GM12878 (cell line): ENCODE measurements at regions not wholly inside any gene's neighbourhood (a gene's known extent, or its start where the extent isn't known, plus 50 kb on each side); places are given as distances from the start of the nearest gene placed in this dataset.

Experiments used
- ATAC-seq: fragments of 200-7000 bp; cut with Tn5 transposase; 3 replicates; pipeline ENCODE4 v1.9.1; 2020; ENCODE audit warnings: mild to moderate bottlenecking, moderate library complexity
- BruUV-seq: library from RNA; stranded (reverse); fragments of 400-500 nt; replicated peaks from 2 replicates; lab custom pipeline; 2021; lab: Mats Ljungman, UMichigan
- CTCF ChIA-PET: fragments of 300-600 bp; sonication (Branson Sonifier 250); formaldehyde crosslinking; extraction: SDS; loops from one replicate; lab custom pipeline; 2021; ENCODE audit warnings: inconsistent platforms; lab: Yijun Ruan, JAX
- POLR2A ChIA-PET: fragments of 350-600 bp; formaldehyde crosslinking; extraction: SDS; loops from one replicate; lab custom pipeline; 2021; ENCODE audit warnings: inconsistent platforms; lab: Charles Lee
- RAD21 ChIA-PET: fragments of 300-600 bp; sonication (Branson Sonifier 250); formaldehyde crosslinking; loops from one replicate; lab custom pipeline; 2023; ENCODE audit warnings: antibody characterized with exemption; ENCODE audit not compliant: unreplicated experiment; lab: Charles Lee
- SMC1A ChIA-PET: fragments of 300-600 bp; sonication (Branson Sonifier 250); formaldehyde crosslinking; loops from one replicate; lab custom pipeline; 2023; ENCODE audit not compliant: unreplicated experiment, uncharacterized antibody; lab: Charles Lee
- DNase-seq: peaks from one replicate; pipeline ENCODE4 v3.0.0-alpha.2; 2011; ENCODE audit warnings: low read depth, low spot score
- FAIRE-seq: peaks from 3 replicates; lab custom pipeline; 2011; peaks lifted over from hg19 to GRCh38; lab: Jason Lieb, UNC
- H2AFZ ChIP-seq: 2 replicates; pipeline ENCODE4 v1.6.0; 2011; ENCODE audit warnings: low read depth, low read length, control low read depth; ENCODE audit not compliant: control insufficient read depth
- H3K27ac ChIP-seq: 2 replicates; pipeline ENCODE4 v1.5.1; 2011; ENCODE audit warnings: control low read depth; ENCODE audit not compliant: control insufficient read depth, insufficient read depth
- H3K27me3 ChIP-seq, 2 experiments: replicated peaks in 1 of 2; 2 replicates each; pipeline versions ENCODE4 v1.6.0 to v1.6.1; 2011; ENCODE audit warnings: low read length in 1 of 2; ENCODE audit not compliant: control insufficient read depth in 2 of 2, insufficient read depth in 2 of 2
- H3K36me3 ChIP-seq, 2 experiments: 2 replicates each; pipeline ENCODE4 v1.5.1; 2011; ENCODE audit warnings: low read length in 1 of 2; ENCODE audit not compliant: control insufficient read depth in 2 of 2, insufficient read depth in 2 of 2
- H3K4me1 ChIP-seq: 2 replicates; pipeline ENCODE4 v1.6.1; 2011; ENCODE audit warnings: mild to moderate bottlenecking, low read length, moderate library complexity, mixed read lengths; ENCODE audit not compliant: control insufficient read depth, insufficient read depth
- H3K4me2 ChIP-seq: 2 replicates; pipeline ENCODE4 v1.6.0; 2011; ENCODE audit warnings: control low read depth; ENCODE audit not compliant: control insufficient read depth, insufficient read depth
- H3K4me3 ChIP-seq: fragments of 200-600 bp; sonication (generic); 2 replicates; pipeline ENCODE4 v1.5.1; 2016
- H3K79me2 ChIP-seq: 2 replicates; pipeline ENCODE4 v1.6.0; 2011; ENCODE audit warnings: low read length; ENCODE audit not compliant: control insufficient read depth, insufficient read depth
- H3K9ac ChIP-seq: 2 replicates; pipeline ENCODE4 v1.8.0; 2011; ENCODE audit warnings: low read length, control low read depth, mixed read lengths; ENCODE audit not compliant: control insufficient read depth, insufficient read depth
- H3K9me3 ChIP-seq: replicated peaks from 3 replicates; pipeline ENCODE4 v1.5.1; 2011; ENCODE audit warnings: mild to moderate bottlenecking, low read length; ENCODE audit not compliant: control insufficient read depth, insufficient read depth
- H4K20me1 ChIP-seq: 2 replicates; pipeline ENCODE4 v1.6.0; 2011; ENCODE audit not compliant: control insufficient read depth, insufficient read depth
- ATF7 ChIP-seq: fragments of 450-650 bp; IDR thresholded peaks from 2 replicates; pipeline ENCODE4 v1.6.1; 2016; ENCODE audit warnings: low read depth, mild to moderate bottlenecking
- KAT2A ChIP-seq: conservative IDR thresholded peaks from 2 replicates; pipeline ENCODE4 v1.6.1; 2011; ENCODE audit warnings: low read depth, low read length; ENCODE audit not compliant: control insufficient read depth
- NFIC ChIP-seq: IDR thresholded peaks from 2 replicates; pipeline ENCODE4 v1.6.1; 2012; ENCODE audit warnings: low read depth, mild to moderate bottlenecking, inconsistent platforms, low read length, moderate library complexity
- NFYB ChIP-seq: IDR thresholded peaks from 2 replicates; pipeline ENCODE4 v1.6.1; 2011; ENCODE audit warnings: low read depth, mild to moderate bottlenecking, low read length, improper control_type of control experiment, moderate library complexity; ENCODE audit not compliant: insufficient read depth
- NR2C1 ChIP-seq: fragments of 450-650 bp; IDR thresholded peaks from 2 replicates; pipeline ENCODE4 v1.6.1; 2017; ENCODE audit warnings: antibody characterized with exemption, mild to moderate bottlenecking, moderate library complexity
- PBX3 ChIP-seq: IDR thresholded peaks from 2 replicates; pipeline ENCODE4 v1.6.1; 2011; ENCODE audit warnings: mild to moderate bottlenecking, low read depth, low read length, moderate library complexity; ENCODE audit not compliant: insufficient replicate concordance
- REST ChIP-seq: IDR thresholded peaks from 2 replicates; pipeline ENCODE4 v1.6.1; 2012; ENCODE audit warnings: mild to moderate bottlenecking, low read depth, low read length
- SMAD5 ChIP-seq: IDR thresholded peaks from 2 replicates; pipeline ENCODE4 v1.6.1; 2016; ENCODE audit warnings: antibody characterized with exemption, low read depth
- SREBF2 ChIP-seq: IDR thresholded peaks from 2 replicates; pipeline ENCODE4 v1.6.1; 2012; ENCODE audit warnings: mild to moderate bottlenecking, low read length
- TCF12 ChIP-seq: IDR thresholded peaks from 2 replicates; pipeline ENCODE4 v1.6.1; 2011; ENCODE audit warnings: low read depth, mild to moderate bottlenecking, low read length
- ZBTB11 ChIP-seq: fragments of 450-650 bp; formaldehyde crosslinking; IDR thresholded peaks from 2 replicates; pipeline ENCODE4 v1.5.0; 2022; ENCODE audit warnings: mild to moderate bottlenecking, missing genetic modification characterization
- ZBTB33 ChIP-seq: fragments of 450-650 bp; IDR thresholded peaks from 2 replicates; pipeline ENCODE4 v1.6.1; 2017; ENCODE audit warnings: mild to moderate bottlenecking
- ZNF217 ChIP-seq: fragments of 450-650 bp; IDR thresholded peaks from 2 replicates; pipeline ENCODE4 v1.6.1; 2017; ENCODE audit warnings: antibody characterized with exemption, mild to moderate bottlenecking
- ZNF24 ChIP-seq: fragments of 450-650 bp; IDR thresholded peaks from 2 replicates; pipeline ENCODE4 v1.6.1; 2017; ENCODE audit warnings: antibody characterized with exemption, mild to moderate bottlenecking
- WGBS: methylation state at CpG from one replicate; pipeline ENCODE4 v1.1.6; 2016; ENCODE audit warnings: low lambda C conversion rate; ENCODE audit not compliant: insufficient replicate concordance, insufficient coverage; ENCODE audit errors: missing lambda C conversion rate; 5-methylcytosine and 5-hydroxymethylcytosine counted together
- in situ Hi-C: fragments of 300-500 bp; cut with MboI; formaldehyde crosslinking; loops from 9 replicates; pipeline ENCODE4 v1.14.3; 2018; ENCODE audit warnings: mixed read lengths
- intact Hi-C: fragments of 100-400 bp; cut with micrococcal nuclease; formaldehyde crosslinking; loops from one replicate; pipeline ENCODE4 v1.14.2; 2022; ENCODE audit not compliant: unreplicated experiment

- TF ChIP-seq ZBTB33 (no peak), NR2C1 (no peak), KAT2A (no peak), ZNF217 (no peak), PBX3 (no peak)
Measured at GRCh38 chr11:11748706-11749365, 92.9 kb upstream of the USP47 start (continued).

- CTCF ChIA-PET, result no interaction called here
- POLR2A ChIA-PET, result no interaction called here
- no peak for DNase-seq
- SMC1A ChIA-PET, result no interaction called here
- no peak for FAIRE-seq
- H4K20me1 ChIP-seq, result no peaks in the 10 kb centered on the region
- H3K9ac ChIP-seq, result no peak overlapping the region
- no peaks in the 10 kb centered on the region for H3K79me2 ChIP-seq
- RAD21 ChIA-PET, result no interaction called here
- no peak for ATAC-seq
- H3K4me3 ChIP-seq, result no peak overlapping the region
- no peaks in the 10 kb centered on the region for H3K27me3 ChIP-seq
- H3K4me1 ChIP-seq, result no peaks in the 10 kb centered on the region
- H2AFZ ChIP-seq, result no peak overlapping the region
- H3K27ac ChIP-seq, result no peak overlapping the region
- no peaks in the 10 kb centered on the region for H3K9me3 ChIP-seq
- intact Hi-C loops (no loop called here), in situ Hi-C loops (no loop called here)
- no TSS peak for BruUV-seq
- H3K4me2 ChIP-seq, result no peak overlapping the region
- H3K36me3 ChIP-seq, result no peaks in the 10 kb centered on the region
- 89% methylated on average over 1 of the region's 1 CpG for WGBS
- TF ChIP-seq ZNF24, result no peak
- no peak for TF ChIP-seq TCF12
- no peak for TF ChIP-seq ATF7
- no peak for TF ChIP-seq SREBF2
- TF ChIP-seq ZBTB11 (CRISPR knock-in tag), result no peak
- no peak for TF ChIP-seq NFYB
- no peak for TF ChIP-seq SMAD5
- TF ChIP-seq REST, result no peak
- TF ChIP-seq NFIC, result no peak
Measured at GRCh38 chr11:11747570-11747969, 94.2 kb upstream of the USP47 start.
